GM10248 (cell line): ENCODE measurements at regions not wholly inside any gene's neighbourhood (a gene's known extent, or its start where the extent isn't known, plus 50 kb on each side); places are given as distances from the start of the nearest gene placed in this dataset.

Source experiments
- CTCF ChIA-PET: fragments of 300-600 bp; sonication (Branson Sonifier 250); formaldehyde crosslinking; extraction: SDS; loops from one replicate; lab custom pipeline; 2021; ENCODE audit warnings: antibody characterized with exemption; lab: Yijun Ruan, JAX
- POLR2A ChIA-PET: fragments of 350-650 bp; sonication (Branson Sonifier 250); formaldehyde crosslinking; extraction: SDS; loops from one replicate; lab custom pipeline; 2020; ENCODE audit warnings: antibody characterized with exemption; lab: Yijun Ruan, JAX
- DNase-seq: peaks from one replicate; pipeline ENCODE4 v3.0.0; 2012; ENCODE audit errors: extremely low spot score
- CTCF ChIP-seq: IDR thresholded peaks from 2 replicates; pipeline ENCODE4 v1.5.1; 2012; ENCODE audit warnings: mild to moderate bottlenecking, low read depth; ENCODE audit errors: extremely low read depth, missing control alignments, control extremely low read depth

DNA sequence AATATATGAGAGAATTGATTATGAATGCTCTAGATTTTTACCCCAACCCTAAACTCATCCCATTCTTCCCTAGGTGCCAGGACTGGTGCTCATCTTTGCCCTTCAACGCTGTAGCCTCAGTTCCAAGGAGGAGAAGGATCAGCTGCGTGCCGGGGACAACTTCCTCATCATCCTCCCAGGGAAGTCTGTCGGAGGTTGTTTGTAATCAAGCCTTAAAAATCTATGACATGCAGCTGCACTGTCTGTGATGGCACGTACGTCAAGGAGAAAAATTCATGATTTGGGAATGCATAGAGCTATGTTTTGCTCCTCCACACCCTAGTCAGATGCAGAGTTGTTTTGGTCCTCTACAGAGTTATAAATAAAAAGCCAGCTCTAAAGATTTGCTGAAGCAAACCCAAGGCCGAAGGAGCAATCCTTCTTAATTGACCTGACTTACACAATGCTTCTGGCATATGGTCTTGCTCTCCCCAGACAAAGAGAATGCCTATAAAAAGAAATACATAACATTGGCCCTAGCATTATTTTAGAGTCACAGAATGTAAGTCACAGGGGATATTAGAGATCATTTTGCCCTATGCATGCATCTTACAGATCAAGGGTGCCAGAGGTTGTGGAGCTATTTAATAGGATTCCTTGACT lies 244.2 kb downstream of the HIVEP2 start:
- POLR2A ChIA-PET = no interaction called here
- DNase-seq = no peak
- CTCF ChIA-PET = interaction anchor here (1.4 to 7.9 kb wide), 4 partner anchors 8 to 726 kb away, joined by 3 to 44 read pairs (median 4); no protein-coding TSS in a partner anchor
- no peak for TF ChIP-seq CTCF
